GM12878 (cell line): ENCODE measurements at regions not wholly inside any gene's neighbourhood (a gene's known extent, or its start where the extent isn't known, plus 50 kb on each side); places are given as distances from the start of the nearest gene placed in this dataset.

Source experiments
- ATAC-seq: fragments of 200-7000 bp; cut with Tn5 transposase; 3 replicates; pipeline ENCODE4 v1.9.1; 2020; ENCODE audit warnings: mild to moderate bottlenecking, moderate library complexity
- BruUV-seq: library from RNA; stranded (reverse); fragments of 400-500 nt; replicated peaks from 2 replicates; lab custom pipeline; 2021; lab: Mats Ljungman, UMichigan
- CTCF ChIA-PET: fragments of 300-600 bp; sonication (Branson Sonifier 250); formaldehyde crosslinking; extraction: SDS; loops from one replicate; lab custom pipeline; 2021; ENCODE audit warnings: inconsistent platforms; lab: Yijun Ruan, JAX
- POLR2A ChIA-PET: fragments of 350-600 bp; formaldehyde crosslinking; extraction: SDS; loops from one replicate; lab custom pipeline; 2021; ENCODE audit warnings: inconsistent platforms; lab: Charles Lee
- RAD21 ChIA-PET: fragments of 300-600 bp; sonication (Branson Sonifier 250); formaldehyde crosslinking; loops from one replicate; lab custom pipeline; 2023; ENCODE audit warnings: antibody characterized with exemption; ENCODE audit not compliant: unreplicated experiment; lab: Charles Lee
- SMC1A ChIA-PET: fragments of 300-600 bp; sonication (Branson Sonifier 250); formaldehyde crosslinking; loops from one replicate; lab custom pipeline; 2023; ENCODE audit not compliant: unreplicated experiment, uncharacterized antibody; lab: Charles Lee
- DNase-seq: peaks from one replicate; pipeline ENCODE4 v3.0.0-alpha.2; 2011; ENCODE audit warnings: low read depth, low spot score
- FAIRE-seq: peaks from 3 replicates; lab custom pipeline; 2011; peaks lifted over from hg19 to GRCh38; lab: Jason Lieb, UNC
- H2AFZ ChIP-seq: 2 replicates; pipeline ENCODE4 v1.6.0; 2011; ENCODE audit warnings: low read depth, low read length, control low read depth; ENCODE audit not compliant: control insufficient read depth
- H3K27ac ChIP-seq: 2 replicates; pipeline ENCODE4 v1.5.1; 2011; ENCODE audit warnings: control low read depth; ENCODE audit not compliant: control insufficient read depth, insufficient read depth
- H3K27me3 ChIP-seq, 2 experiments: replicated peaks in 1 of 2; 2 replicates each; pipeline versions ENCODE4 v1.6.0 to v1.6.1; 2011; ENCODE audit warnings: low read length in 1 of 2; ENCODE audit not compliant: control insufficient read depth in 2 of 2, insufficient read depth in 2 of 2
- H3K36me3 ChIP-seq, 2 experiments: 2 replicates each; pipeline ENCODE4 v1.5.1; 2011; ENCODE audit warnings: low read length in 1 of 2; ENCODE audit not compliant: control insufficient read depth in 2 of 2, insufficient read depth in 2 of 2
- H3K4me1 ChIP-seq: 2 replicates; pipeline ENCODE4 v1.6.1; 2011; ENCODE audit warnings: mild to moderate bottlenecking, low read length, moderate library complexity, mixed read lengths; ENCODE audit not compliant: control insufficient read depth, insufficient read depth
- H3K4me2 ChIP-seq: 2 replicates; pipeline ENCODE4 v1.6.0; 2011; ENCODE audit warnings: control low read depth; ENCODE audit not compliant: control insufficient read depth, insufficient read depth
- H3K4me3 ChIP-seq: fragments of 200-600 bp; sonication (generic); 2 replicates; pipeline ENCODE4 v1.5.1; 2016
- H3K79me2 ChIP-seq: 2 replicates; pipeline ENCODE4 v1.6.0; 2011; ENCODE audit warnings: low read length; ENCODE audit not compliant: control insufficient read depth, insufficient read depth
- H3K9ac ChIP-seq: 2 replicates; pipeline ENCODE4 v1.8.0; 2011; ENCODE audit warnings: low read length, control low read depth, mixed read lengths; ENCODE audit not compliant: control insufficient read depth, insufficient read depth
- H3K9me3 ChIP-seq: replicated peaks from 3 replicates; pipeline ENCODE4 v1.5.1; 2011; ENCODE audit warnings: mild to moderate bottlenecking, low read length; ENCODE audit not compliant: control insufficient read depth, insufficient read depth
- H4K20me1 ChIP-seq: 2 replicates; pipeline ENCODE4 v1.6.0; 2011; ENCODE audit not compliant: control insufficient read depth, insufficient read depth
- FOXK2 ChIP-seq: fragments of 450-650 bp; IDR thresholded peaks from 2 replicates; pipeline ENCODE4 v1.6.1; 2017; ENCODE audit warnings: mild to moderate bottlenecking, moderate library complexity
- WGBS: methylation state at CpG from one replicate; pipeline ENCODE4 v1.1.6; 2016; ENCODE audit warnings: low lambda C conversion rate; ENCODE audit not compliant: insufficient replicate concordance, insufficient coverage; ENCODE audit errors: missing lambda C conversion rate; 5-methylcytosine and 5-hydroxymethylcytosine counted together
- in situ Hi-C: fragments of 300-500 bp; cut with MboI; formaldehyde crosslinking; loops from 9 replicates; pipeline ENCODE4 v1.14.3; 2018; ENCODE audit warnings: mixed read lengths
- intact Hi-C: fragments of 100-400 bp; cut with micrococcal nuclease; formaldehyde crosslinking; loops from one replicate; pipeline ENCODE4 v1.14.2; 2022; ENCODE audit not compliant: unreplicated experiment
- TF ChIP-seq, protein P1 (sequence below): IDR thresholded peaks from 2 replicates; pipeline ENCODE4 v1.6.1; 2012; ENCODE audit warnings: low read depth, low read length, improper control_type of control experiment
- TF ChIP-seq, protein P2 (sequence below): fragments of 450-650 bp; IDR thresholded peaks from 2 replicates; pipeline ENCODE4 v1.6.1; 2016; ENCODE audit warnings: mild to moderate bottlenecking, moderate library complexity, borderline replicate concordance

DNA sequence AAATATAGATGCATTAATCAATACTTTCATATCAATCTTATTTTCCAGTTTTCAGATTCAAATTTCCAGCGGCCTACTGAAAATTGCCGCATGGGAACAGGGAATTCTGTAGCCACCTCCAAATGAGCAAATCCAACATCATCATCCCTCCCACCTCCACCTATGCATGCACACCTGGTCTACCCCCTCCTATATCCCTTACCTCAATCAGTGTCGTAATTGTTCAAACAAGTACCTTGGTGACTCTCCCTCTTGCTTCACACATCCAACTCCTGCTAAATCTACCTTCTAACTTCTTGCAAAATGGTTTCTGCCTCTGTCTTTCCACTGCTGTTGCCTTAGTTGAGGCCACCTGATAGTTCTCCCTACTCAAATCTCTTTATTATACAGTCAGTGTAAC is 160.1 kb downstream of the SOX9 start (continued):
- TF ChIP-seq, protein P1, sequence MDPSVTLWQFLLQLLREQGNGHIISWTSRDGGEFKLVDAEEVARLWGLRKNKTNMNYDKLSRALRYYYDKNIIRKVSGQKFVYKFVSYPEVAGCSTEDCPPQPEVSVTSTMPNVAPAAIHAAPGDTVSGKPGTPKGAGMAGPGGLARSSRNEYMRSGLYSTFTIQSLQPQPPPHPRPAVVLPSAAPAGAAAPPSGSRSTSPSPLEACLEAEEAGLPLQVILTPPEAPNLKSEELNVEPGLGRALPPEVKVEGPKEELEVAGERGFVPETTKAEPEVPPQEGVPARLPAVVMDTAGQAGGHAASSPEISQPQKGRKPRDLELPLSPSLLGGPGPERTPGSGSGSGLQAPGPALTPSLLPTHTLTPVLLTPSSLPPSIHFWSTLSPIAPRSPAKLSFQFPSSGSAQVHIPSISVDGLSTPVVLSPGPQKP: no peak

DNA sequence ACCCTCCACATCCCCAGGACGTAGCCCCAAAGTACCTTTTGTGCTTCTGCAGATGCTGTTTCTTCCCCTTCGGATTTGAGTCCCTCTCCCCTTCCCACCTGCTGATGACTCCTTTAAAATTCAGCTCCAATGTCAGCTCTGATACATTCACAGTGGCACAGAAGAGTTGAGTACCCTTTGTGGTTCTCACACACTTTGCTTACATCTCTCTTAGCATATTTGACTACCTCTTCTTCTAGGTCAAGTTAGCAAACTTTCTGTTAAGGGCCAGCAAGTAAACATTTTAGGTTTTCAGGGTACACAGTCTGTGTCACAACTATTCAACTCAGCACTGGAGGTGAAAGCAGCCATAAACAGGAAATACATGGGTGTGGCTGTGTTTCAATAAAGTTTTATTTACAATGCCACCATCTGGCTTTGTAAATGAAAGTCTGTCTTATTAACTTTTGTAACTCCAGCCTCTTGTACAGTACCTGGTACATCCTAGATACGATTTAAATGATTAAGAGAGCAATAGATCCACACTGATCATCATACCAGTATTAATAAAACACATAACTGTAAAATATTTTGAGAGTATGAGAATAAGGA is 161.7 kb downstream of the SOX9 start:
- ChIA-PET RAD21 (no interaction called here), CTCF (interaction anchor here (0.6 kb wide), 1 partner anchor 122 kb away, joined by 3 read pairs; no protein-coding TSS in a partner anchor), POLR2A (no interaction called here), SMC1A (no interaction called here)
- in situ Hi-C loops (no loop called here), intact Hi-C loops (no loop called here)
- ATAC-seq: no peak
- Histone ChIP-seq H3K79me2 (no peaks in the 10 kb centered on the region), H3K27me3 (no peaks in the 10 kb centered on the region), H3K4me3 (no peak overlapping the region), H3K4me1 (no peaks in the 10 kb centered on the region), H2AFZ (peak overlapping the region; percentile 11; the same call in 1 of the 2 replicates), H3K27ac (no peak overlapping the region), H4K20me1 (no peaks in the 10 kb centered on the region), H3K4me2 (no peak overlapping the region), H3K36me3 (no peaks in the 10 kb centered on the region), H3K9ac (no peak overlapping the region), H3K9me3 (no peaks in the 10 kb centered on the region)
- WGBS: 15% methylated on average over 3 of the region's 3 CpGs
- no peak for DNase-seq
- no TSS peak for BruUV-seq
- FAIRE-seq: peak; percentile 64
- TF ChIP-seq FOXK2: no peak
- TF ChIP-seq, protein P2, sequence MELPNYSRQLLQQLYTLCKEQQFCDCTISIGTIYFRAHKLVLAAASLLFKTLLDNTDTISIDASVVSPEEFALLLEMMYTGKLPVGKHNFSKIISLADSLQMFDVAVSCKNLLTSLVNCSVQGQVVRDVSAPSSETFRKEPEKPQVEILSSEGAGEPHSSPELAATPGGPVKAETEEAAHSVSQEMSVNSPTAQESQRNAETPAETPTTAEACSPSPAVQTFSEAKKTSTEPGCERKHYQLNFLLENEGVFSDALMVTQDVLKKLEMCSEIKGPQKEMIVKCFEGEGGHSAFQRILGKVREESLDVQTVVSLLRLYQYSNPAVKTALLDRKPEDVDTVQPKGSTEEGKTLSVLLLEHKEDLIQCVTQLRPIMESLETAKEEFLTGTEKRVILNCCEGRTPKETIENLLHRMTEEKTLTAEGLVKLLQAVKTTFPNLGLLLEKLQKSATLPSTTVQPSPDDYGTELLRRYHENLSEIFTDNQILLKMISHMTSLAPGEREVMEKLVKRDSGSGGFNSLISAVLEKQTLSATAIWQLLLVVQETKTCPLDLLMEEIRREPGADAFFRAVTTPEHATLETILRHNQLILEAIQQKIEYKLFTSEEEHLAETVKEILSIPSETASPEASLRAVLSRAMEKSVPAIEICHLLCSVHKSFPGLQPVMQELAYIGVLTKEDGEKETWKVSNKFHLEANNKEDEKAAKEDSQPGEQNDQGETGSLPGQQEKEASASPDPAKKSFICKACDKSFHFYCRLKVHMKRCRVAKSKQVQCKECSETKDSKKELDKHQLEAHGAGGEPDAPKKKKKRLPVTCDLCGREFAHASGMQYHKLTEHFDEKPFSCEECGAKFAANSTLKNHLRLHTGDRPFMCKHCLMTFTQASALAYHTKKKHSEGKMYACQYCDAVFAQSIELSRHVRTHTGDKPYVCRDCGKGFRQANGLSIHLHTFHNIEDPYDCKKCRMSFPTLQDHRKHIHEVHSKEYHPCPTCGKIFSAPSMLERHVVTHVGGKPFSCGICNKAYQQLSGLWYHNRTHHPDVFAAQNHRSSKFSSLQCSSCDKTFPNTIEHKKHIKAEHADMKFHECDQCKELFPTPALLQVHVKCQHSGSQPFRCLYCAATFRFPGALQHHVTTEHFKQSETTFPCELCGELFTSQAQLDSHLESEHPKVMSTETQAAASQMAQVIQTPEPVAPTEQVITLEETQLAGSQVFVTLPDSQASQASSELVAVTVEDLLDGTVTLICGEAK: peak; percentile 91
